ENCODE measurements at regions not wholly inside any gene's neighbourhood (a gene's known extent, or its start where the extent isn't known, plus 50 kb on each side); places are given as distances from the start of the nearest gene placed in this dataset.

DNA sequence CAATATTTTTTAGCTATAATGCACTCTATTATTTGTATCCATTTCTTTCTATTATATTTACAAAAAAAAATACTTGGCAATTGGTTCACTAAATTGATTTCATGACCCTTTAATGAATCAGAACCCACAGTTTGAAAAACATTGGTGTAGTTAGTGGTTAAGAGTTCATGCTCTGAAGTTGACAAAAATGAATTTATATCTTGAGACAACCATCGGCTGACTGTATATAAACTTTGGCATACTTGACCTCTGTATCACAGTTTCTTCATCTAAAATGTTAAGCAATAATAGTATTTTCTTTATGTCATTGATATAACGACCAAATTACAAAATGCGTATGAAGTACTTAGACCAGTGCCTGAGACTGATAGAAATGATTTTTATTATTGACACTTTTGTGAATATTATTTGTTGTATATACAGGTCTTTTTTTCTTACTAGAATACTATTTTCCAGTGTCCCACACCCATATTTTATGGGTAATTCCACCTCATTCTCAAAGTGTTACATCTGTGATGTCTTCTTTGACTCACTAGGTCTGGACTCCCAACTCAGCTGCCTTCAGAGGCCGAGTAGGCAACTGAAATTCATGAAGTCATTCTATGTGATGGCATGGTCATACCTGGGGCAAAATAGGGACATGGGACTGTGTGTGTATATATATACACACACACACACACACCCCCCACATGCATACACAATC, 459.2 kb downstream of the RFPL4B start:
- Histone ChIP-seq H3K9me2 (replicated peaks; ENCODE audit: insufficient read depth, low read length) (no peaks in the 10 kb centered on the region), H3K4me1 (ENCODE audit: low read length) (no peaks in the 10 kb centered on the region), H3K9me3 (replicated peaks; ENCODE audit: insufficient read depth, low read length) (no peaks in the 10 kb centered on the region), H3K4me3 (ENCODE audit: low read length) (no peak overlapping the region), H3K79me2 (ENCODE audit: low read length) (no peaks in the 10 kb centered on the region), H3K27me3 (replicated peaks; ENCODE audit: insufficient read depth, low read length) (no peaks in the 10 kb centered on the region), H3F3A (ENCODE audit: insufficient read depth, low read length) (no peaks in the 10 kb centered on the region), H3K36me3 (replicated peaks; ENCODE audit: insufficient read depth, low read length) (no peaks in the 10 kb centered on the region), H3K27ac (ENCODE audit: low read length) (no peak overlapping the region), H2AFZ (ENCODE audit: low read length) (no peak overlapping the region), H4K20me1 (ENCODE audit: insufficient read depth, low read length) (no peaks in the 10 kb centered on the region), H3K9ac (ENCODE audit: low read length) (no peak overlapping the region), H3K4me2 (ENCODE audit: low read depth, low read length) (no peak overlapping the region)
- TF ChIP-seq, protein P1, sequence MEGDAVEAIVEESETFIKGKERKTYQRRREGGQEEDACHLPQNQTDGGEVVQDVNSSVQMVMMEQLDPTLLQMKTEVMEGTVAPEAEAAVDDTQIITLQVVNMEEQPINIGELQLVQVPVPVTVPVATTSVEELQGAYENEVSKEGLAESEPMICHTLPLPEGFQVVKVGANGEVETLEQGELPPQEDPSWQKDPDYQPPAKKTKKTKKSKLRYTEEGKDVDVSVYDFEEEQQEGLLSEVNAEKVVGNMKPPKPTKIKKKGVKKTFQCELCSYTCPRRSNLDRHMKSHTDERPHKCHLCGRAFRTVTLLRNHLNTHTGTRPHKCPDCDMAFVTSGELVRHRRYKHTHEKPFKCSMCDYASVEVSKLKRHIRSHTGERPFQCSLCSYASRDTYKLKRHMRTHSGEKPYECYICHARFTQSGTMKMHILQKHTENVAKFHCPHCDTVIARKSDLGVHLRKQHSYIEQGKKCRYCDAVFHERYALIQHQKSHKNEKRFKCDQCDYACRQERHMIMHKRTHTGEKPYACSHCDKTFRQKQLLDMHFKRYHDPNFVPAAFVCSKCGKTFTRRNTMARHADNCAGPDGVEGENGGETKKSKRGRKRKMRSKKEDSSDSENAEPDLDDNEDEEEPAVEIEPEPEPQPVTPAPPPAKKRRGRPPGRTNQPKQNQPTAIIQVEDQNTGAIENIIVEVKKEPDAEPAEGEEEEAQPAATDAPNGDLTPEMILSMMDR (IDR thresholded peaks at IDR 0.05; ENCODE audit: low read length) = no peak
- no peak for TF ChIP-seq EZH2 (optimal IDR thresholded peaks at IDR 0.05; ENCODE audit: low read depth, low read length)
- DNase-seq = no peak

DNA sequence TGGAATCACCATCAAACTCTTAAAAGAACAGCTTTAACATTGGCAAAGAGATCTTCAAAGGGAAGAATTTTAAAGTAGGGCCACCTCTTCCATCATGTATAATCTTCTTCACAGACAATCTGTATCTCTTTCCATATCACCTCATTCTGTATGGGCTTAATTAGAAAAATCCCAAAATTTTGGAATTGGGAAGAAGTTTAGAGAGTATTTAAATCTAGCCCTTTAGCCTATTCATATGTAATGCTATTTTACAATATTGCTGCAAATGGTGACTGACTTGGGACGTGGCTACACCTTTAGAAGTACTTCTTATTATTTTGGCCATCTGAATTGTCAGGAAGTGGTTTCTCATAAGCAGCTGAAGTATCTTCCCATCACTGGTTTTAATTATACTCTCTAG, 474.3 kb downstream of the RFPL4B start:
- H3K27me3 ChIP-seq (replicated peaks; ENCODE audit: insufficient read depth, low read length) = no peaks in the 10 kb centered on the region
- no peaks in the 10 kb centered on the region for H4K20me1 ChIP-seq (ENCODE audit: insufficient read depth, low read length)
- DNase-seq = no peak
- no peak overlapping the region for H3K4me3 ChIP-seq (ENCODE audit: low read length)
- no peak overlapping the region for H3K9ac ChIP-seq (ENCODE audit: low read length)
- H3K4me2 ChIP-seq (ENCODE audit: low read depth, low read length) = no peak overlapping the region
- H3K9me3 ChIP-seq (replicated peaks; ENCODE audit: insufficient read depth, low read length) = no peaks in the 10 kb centered on the region
- no peak for TF ChIP-seq EZH2phosphoT487 (IDR thresholded peaks at IDR 0.05; ENCODE audit: low read length)
- no peak overlapping the region for H2AFZ ChIP-seq (ENCODE audit: low read length)
- no peaks in the 10 kb centered on the region for H3K36me3 ChIP-seq (replicated peaks; ENCODE audit: insufficient read depth, low read length)
- H3F3A ChIP-seq (ENCODE audit: insufficient read depth, low read length) = no peaks in the 10 kb centered on the region
- H3K9me2 ChIP-seq (replicated peaks; ENCODE audit: insufficient read depth, low read length) = no peaks in the 10 kb centered on the region
- H3K4me1 ChIP-seq (ENCODE audit: low read length) = no peaks in the 10 kb centered on the region
- no peak overlapping the region for H3K27ac ChIP-seq (ENCODE audit: low read length)
- H3K79me2 ChIP-seq (ENCODE audit: low read length) = no peaks in the 10 kb centered on the region

DNA sequence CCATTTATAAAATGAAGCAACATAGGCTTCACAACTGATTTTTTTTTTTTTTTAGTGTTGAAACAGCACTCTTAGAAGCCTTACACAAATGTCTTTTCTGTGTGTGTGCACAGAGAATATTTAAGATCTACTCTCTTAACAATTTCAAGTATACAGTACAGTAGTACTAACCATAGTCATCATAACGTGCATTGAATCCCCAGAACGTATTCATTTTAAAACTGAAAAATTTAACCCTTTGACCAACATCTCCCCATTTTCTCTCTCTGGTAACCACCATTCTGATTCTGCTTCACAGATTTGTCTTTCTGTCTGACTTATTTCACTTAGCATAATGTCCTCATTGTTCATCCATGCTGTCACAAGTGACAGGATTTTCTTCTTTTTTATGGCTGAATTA, 475.6 kb downstream of the RFPL4B start:
- H3K9me3 ChIP-seq (replicated peaks; ENCODE audit: insufficient read depth, low read length) = no peaks in the 10 kb centered on the region
- H3K27me3 ChIP-seq (replicated peaks; ENCODE audit: insufficient read depth, low read length) = no peaks in the 10 kb centered on the region
- H4K20me1 ChIP-seq (ENCODE audit: insufficient read depth, low read length) = no peaks in the 10 kb centered on the region
- no peaks in the 10 kb centered on the region for H3K36me3 ChIP-seq (replicated peaks; ENCODE audit: insufficient read depth, low read length)
- no peaks in the 10 kb centered on the region for H3K79me2 ChIP-seq (ENCODE audit: low read length)
- no peak overlapping the region for H3K4me2 ChIP-seq (ENCODE audit: low read depth, low read length)
- H3K27ac ChIP-seq (ENCODE audit: low read length) = no peak overlapping the region
- DNase-seq = no peak
- TF ChIP-seq EZH2 (optimal IDR thresholded peaks at IDR 0.05; ENCODE audit: low read depth, low read length) = no peak
- TF ChIP-seq, protein P1 (IDR thresholded peaks at IDR 0.05; ENCODE audit: low read length) = no peak
- TF ChIP-seq EZH2phosphoT487 (IDR thresholded peaks at IDR 0.05; ENCODE audit: low read length) = no peak
- H3K9ac ChIP-seq (ENCODE audit: low read length) = no peak overlapping the region
- H3K4me1 ChIP-seq (ENCODE audit: low read length) = peaks cover 10% of the 10 kb centered on the region
- no peaks in the 10 kb centered on the region for H3K9me2 ChIP-seq (replicated peaks; ENCODE audit: insufficient read depth, low read length)
- H3F3A ChIP-seq (ENCODE audit: insufficient read depth, low read length) = peaks cover 6% of the 10 kb centered on the region; the same call in 1 of the 2 replicates
- no peak overlapping the region for H2AFZ ChIP-seq (ENCODE audit: low read length)
- no peak overlapping the region for H3K4me3 ChIP-seq (ENCODE audit: low read length)

DNA sequence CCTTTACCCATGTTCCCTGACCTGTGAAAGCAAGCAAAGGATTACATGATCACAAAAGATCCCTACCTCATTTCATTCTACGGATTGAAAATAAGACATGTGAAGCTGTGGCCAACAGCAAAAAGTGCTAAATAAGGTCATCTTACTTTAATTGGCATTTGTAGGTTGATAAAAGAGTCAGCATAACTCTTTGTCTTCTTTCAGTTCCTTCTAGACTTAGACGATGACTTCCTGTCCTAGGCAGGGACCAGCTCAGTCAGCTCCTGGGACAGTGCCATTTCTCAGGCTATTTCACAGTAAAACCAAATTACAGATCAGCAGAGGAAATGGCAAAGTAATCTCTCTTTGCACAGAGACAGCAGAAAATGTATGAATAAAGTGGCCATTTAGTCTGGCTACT, 480.7 kb downstream of the RFPL4B start:
- H3K79me2 ChIP-seq (ENCODE audit: low read length) = no peaks in the 10 kb centered on the region
- no peaks in the 10 kb centered on the region for H3K9me2 ChIP-seq (replicated peaks; ENCODE audit: insufficient read depth, low read length)
- TF ChIP-seq EZH2phosphoT487 (IDR thresholded peaks at IDR 0.05; ENCODE audit: low read length) (no peak), EZH2 (optimal IDR thresholded peaks at IDR 0.05; ENCODE audit: low read depth, low read length) (no peak)
- TF ChIP-seq, protein P1 (IDR thresholded peaks at IDR 0.05; ENCODE audit: low read length) = no peak
- peak overlapping the region; percentile 66 for H2AFZ ChIP-seq (ENCODE audit: low read length)
- H4K20me1 ChIP-seq (ENCODE audit: insufficient read depth, low read length) = no peaks in the 10 kb centered on the region
- H3K9me3 ChIP-seq (replicated peaks; ENCODE audit: insufficient read depth, low read length) = no peaks in the 10 kb centered on the region
- peak overlapping the region; percentile 87 for H3K4me2 ChIP-seq (ENCODE audit: low read depth, low read length)
- H3K4me3 ChIP-seq (ENCODE audit: low read length) = no peak overlapping the region; the same call in 1 of the 2 replicates
- no peak overlapping the region for H3K9ac ChIP-seq (ENCODE audit: low read length)
- H3K4me1 ChIP-seq (ENCODE audit: low read length) = peaks cover 14% of the 10 kb centered on the region
- peak; percentile 82 for DNase-seq
- H3K36me3 ChIP-seq (replicated peaks; ENCODE audit: insufficient read depth, low read length) = no peaks in the 10 kb centered on the region
- no peaks in the 10 kb centered on the region for H3K27me3 ChIP-seq (replicated peaks; ENCODE audit: insufficient read depth, low read length)
- peaks cover 10% of the 10 kb centered on the region; the same call in 1 of the 2 replicates for H3F3A ChIP-seq (ENCODE audit: insufficient read depth, low read length)
- H3K27ac ChIP-seq (ENCODE audit: low read length) = peak overlapping the region; percentile 58; the same call in 1 of the 2 replicates

All from MM.1S (cell line).